PC-9 (cell line): ENCODE measurements at regions not wholly inside any gene's neighbourhood (a gene's known extent, or its start where the extent isn't known, plus 50 kb on each side); places are given as distances from the start of the nearest gene placed in this dataset.
A peak's percentile ranks its signal among the peaks of the same experiment; 100 is the strongest.

Experiments
- BruUV-seq: library from RNA; stranded (reverse); fragments of 400-500 nt; replicated peaks from 2 replicates; lab custom pipeline; 2021; lab: Mats Ljungman, UMichigan
- CTCF ChIA-PET: fragments of 300-600 bp; sonication (Branson Sonifier 250); formaldehyde crosslinking; loops from one replicate; lab custom pipeline; 2022; ENCODE audit warnings: antibody characterized with exemption; lab: Charles Lee
- POLR2A ChIA-PET: fragments of 300-600 bp; sonication (Branson Sonifier 250); formaldehyde crosslinking; loops from one replicate; lab custom pipeline; 2022; ENCODE audit warnings: antibody characterized with exemption; ENCODE audit not compliant: unreplicated experiment; lab: Charles Lee
- DNase-seq, 2 experiments: peaks; one replicate each; pipeline versions ENCODE4 v3.0.0 to v3.0.0-alpha.2; 2015 to 2022; ENCODE audit warnings: mixed read lengths in 1 of 2
- H2AFZ ChIP-seq: fragments of 200-600 bp; sonication (generic); 2 replicates; pipeline ENCODE4 v1.8.1; 2017; ENCODE audit warnings: antibody characterized with exemption
- H3F3A ChIP-seq: fragments of 200-600 bp; sonication (generic); 2 replicates; pipeline ENCODE4 v1.8.1; 2017; ENCODE audit warnings: antibody characterized with exemption, mild to moderate bottlenecking, low read depth; ENCODE audit not compliant: insufficient read depth
- H3K27ac ChIP-seq: fragments of 200-600 bp; sonication (generic); 2 replicates; pipeline ENCODE4 v1.6.1; 2016; ENCODE audit warnings: mixed run types
- H3K27me3 ChIP-seq: fragments of 200-600 bp; sonication (generic); 2 replicates; pipeline ENCODE4 v1.6.1; 2016; ENCODE audit warnings: low read depth, mixed run types; ENCODE audit not compliant: insufficient read depth
- H3K36me3 ChIP-seq: fragments of 200-600 bp; sonication (generic); 2 replicates; pipeline ENCODE4 v1.6.1; 2016; ENCODE audit warnings: low read depth, mixed run types
- H3K4me1 ChIP-seq: fragments of 200-600 bp; sonication (generic); replicated peaks from 2 replicates; pipeline ENCODE4 v1.6.1; 2016; ENCODE audit warnings: mixed run types; ENCODE audit not compliant: insufficient read depth
- H3K4me2 ChIP-seq: fragments of 200-600 bp; sonication (generic); 2 replicates; pipeline ENCODE4 v1.6.1; 2017; ENCODE audit warnings: mixed run types
- H3K4me3 ChIP-seq: fragments of 200-600 bp; sonication (generic); 2 replicates; pipeline ENCODE4 v1.6.1; 2016; ENCODE audit warnings: mixed run types
- H3K79me2 ChIP-seq: fragments of 200-600 bp; sonication (generic); 2 replicates; pipeline ENCODE4 v1.6.1; 2017; ENCODE audit warnings: low read depth, mixed run types
- H3K9me2 ChIP-seq: fragments of 200-600 bp; sonication (generic); 2 replicates; pipeline ENCODE4 v1.8.1; 2017; ENCODE audit warnings: mild to moderate bottlenecking; ENCODE audit not compliant: insufficient read depth
- H3K9me3 ChIP-seq: fragments of 200-600 bp; sonication (generic); 2 replicates; pipeline ENCODE4 v1.8.1; 2016; ENCODE audit warnings: low read depth; ENCODE audit not compliant: insufficient read depth
- H4K20me1 ChIP-seq: fragments of 200-600 bp; sonication (generic); 2 replicates; pipeline ENCODE4 v1.8.1; 2017; ENCODE audit not compliant: insufficient read depth
- CTCF ChIP-seq: fragments of 200-600 bp; sonication (generic); conservative IDR thresholded peaks from 2 replicates; pipeline ENCODE4 v1.6.1; 2017; ENCODE audit warnings: mixed run types, antibody characterized with exemption, mild to moderate bottlenecking, moderate library complexity
- EZH2 ChIP-seq: fragments of 200-600 bp; sonication (generic); IDR thresholded peaks from 2 replicates; pipeline ENCODE4 v1.8.0; 2017; ENCODE audit warnings: antibody characterized with exemption, low read depth
- intact Hi-C: fragments of 100-400 bp; cut with micrococcal nuclease; formaldehyde crosslinking; loops from one replicate; pipeline ENCODE4 v1.10.0; 2022; ENCODE audit not compliant: unreplicated experiment

- no peak for DNase-seq
- Histone ChIP-seq H3K4me3 (no peak overlapping the region), H3K36me3 (no peaks in the 10 kb centered on the region), H3K27me3 (no peaks in the 10 kb centered on the region), H3F3A (peaks cover 58% of the 10 kb centered on the region), H3K9me3 (no peaks in the 10 kb centered on the region), H3K9me2 (no peaks in the 10 kb centered on the region), H3K79me2 (no peaks in the 10 kb centered on the region), H3K4me2 (peak overlapping the region; percentile 46), H3K4me1 (peaks cover 78% of the 10 kb centered on the region), H4K20me1 (no peaks in the 10 kb centered on the region), H2AFZ (peak overlapping the region; percentile 10; the same call in 1 of the 2 replicates), H3K27ac (peak overlapping the region; percentile 79)
- ChIA-PET POLR2A (no interaction called here), CTCF (no interaction called here)
- TF ChIP-seq CTCF (no peak), EZH2 (no peak)
- intact Hi-C loops: no loop called here
- BruUV-seq: no TSS peak
These were observed 96.0 kb upstream of the TSPAN2 start for GRCh38 chr1:115185336-115185735.

GRCh38 chr1:115184951-115185331 lies 95.6 kb upstream of the TSPAN2 start:
- Histone ChIP-seq H3K9me3 (no peaks in the 10 kb centered on the region), H3F3A (peaks cover 59% of the 10 kb centered on the region), H3K79me2 (no peaks in the 10 kb centered on the region), H3K27me3 (no peaks in the 10 kb centered on the region), H3K4me3 (no peak overlapping the region), H3K27ac (peak overlapping the region; percentile 79), H3K9me2 (no peaks in the 10 kb centered on the region), H4K20me1 (no peaks in the 10 kb centered on the region), H3K36me3 (no peaks in the 10 kb centered on the region), H3K4me1 (peaks cover 78% of the 10 kb centered on the region), H3K4me2 (peak overlapping the region; percentile 46), H2AFZ (peak overlapping the region; percentile 10; the same call in 1 of the 2 replicates)
- POLR2A ChIA-PET: interaction anchor here (0.7 kb wide), 1 partner anchor 72 kb away, joined by 3 read pairs; no protein-coding TSS in a partner anchor
- intact Hi-C loops: no loop called here
- CTCF ChIA-PET: no interaction called here
- BruUV-seq: no TSS peak
- DNase-seq: peak; percentile 37 to 79
- TF ChIP-seq CTCF (no peak), EZH2 (no peak)

- Histone ChIP-seq H4K20me1 (no peaks in the 10 kb centered on the region), H3F3A (peaks cover 61% of the 10 kb centered on the region), H3K36me3 (no peaks in the 10 kb centered on the region), H3K4me2 (peak overlapping the region; percentile 46), H3K4me1 (peaks cover 77% of the 10 kb centered on the region), H3K27ac (peak overlapping the region; percentile 79), H3K27me3 (no peaks in the 10 kb centered on the region), H3K79me2 (no peaks in the 10 kb centered on the region), H2AFZ (peak overlapping the region; percentile 10; the same call in 1 of the 2 replicates), H3K9me3 (no peaks in the 10 kb centered on the region), H3K4me3 (no peak overlapping the region), H3K9me2 (no peaks in the 10 kb centered on the region)
- POLR2A ChIA-PET: interaction anchor here (0.6 to 0.7 kb wide), 3 partner anchors 72 to 1396 kb away, joined by 3 read pairs; no protein-coding TSS in a partner anchor
- CTCF ChIA-PET: interaction anchor here (0.7 kb wide), 1 partner anchor 242 kb away, joined by 3 read pairs; no protein-coding TSS in a partner anchor
- intact Hi-C loops: no loop called here
- TF ChIP-seq EZH2 (no peak), CTCF (no peak)
- BruUV-seq: no TSS peak
- DNase-seq: peak in 1 of 2 experiments; percentile 45
These were observed 95.1 kb upstream of the TSPAN2 start for GRCh38 chr1:115184260-115184950.
